DND-41 (cell line): ENCODE measurements at regions not wholly inside any gene's neighbourhood (a gene's known extent, or its start where the extent isn't known, plus 50 kb on each side); places are given as distances from the start of the nearest gene placed in this dataset.

Experiments used
- CTCF ChIP-seq: IDR thresholded peaks from 2 replicates; pipeline ENCODE4 v1.5.1; 2012; ENCODE audit warnings: borderline replicate concordance, low read length, moderate library complexity, mild to moderate bottlenecking; ENCODE audit not compliant: poor library complexity, severe bottlenecking; ENCODE audit errors: extremely low read depth
- EZH2 ChIP-seq: IDR thresholded peaks from 3 replicates; pipeline ENCODE4 v1.6.1; 2012; ENCODE audit warnings: borderline replicate concordance, low read depth, mild to moderate bottlenecking, moderate library complexity, low read length, inconsistent platforms; ENCODE audit not compliant: severe bottlenecking

- TF ChIP-seq CTCF, result no peak
- no peak for TF ChIP-seq EZH2
Measured at GRCh38 chr3:82736696-82737277, 975.3 kb upstream of the GBE1 start.
